GM12864 (cell line): ENCODE measurements at regions not wholly inside any gene's neighbourhood (a gene's known extent, or its start where the extent isn't known, plus 50 kb on each side); places are given as distances from the start of the nearest gene placed in this dataset.

Source experiments
- DNase-seq: peaks from one replicate; pipeline ENCODE4 v3.0.0-alpha.2; 2011; ENCODE audit warnings: low read depth
- H3K4me3 ChIP-seq: 2 replicates; pipeline ENCODE4 v1.5.1; 2011; ENCODE audit warnings: mild to moderate bottlenecking, low read depth, low read length, control low read depth
- CTCF ChIP-seq: IDR thresholded peaks from 2 replicates; pipeline ENCODE4 v1.5.1; 2011; ENCODE audit warnings: low read depth, mild to moderate bottlenecking, moderate library complexity, low read length, control low read depth, inconsistent platforms; ENCODE audit errors: missing control alignments

- H3K4me3 ChIP-seq: no peak overlapping the region
- no peak for DNase-seq
- no peak for TF ChIP-seq CTCF
These were observed 295.1 kb downstream of the GRIN2B start for GRCh38 chr12:13686260-13686659.

- no peak for DNase-seq
- no peak for TF ChIP-seq CTCF
- no peak overlapping the region for H3K4me3 ChIP-seq
These were observed 300.5 kb downstream of the GRIN2B start for GRCh38 chr12:13680916-13681315.

- no peak overlapping the region for H3K4me3 ChIP-seq
- no peak for DNase-seq
- TF ChIP-seq CTCF: no peak
These were observed 304.5 kb downstream of the GRIN2B start for GRCh38 chr12:13676880-13677279.

- no peak overlapping the region for H3K4me3 ChIP-seq
These were observed 311.0 kb downstream of the GRIN2B start for GRCh38 chr12:13670285-13670866.

GRCh38 chr12:13668880-13669279, 312.5 kb downstream of the GRIN2B start:
- DNase-seq: no peak
- H3K4me3 ChIP-seq: no peak overlapping the region
- no peak for TF ChIP-seq CTCF

More at GRCh38 chr12:13670285-13670866, 311.0 kb downstream of the GRIN2B start:
- no peak for DNase-seq
- no peak for TF ChIP-seq CTCF

- DNase-seq: no peak
- H3K4me3 ChIP-seq: no peak overlapping the region
- peak; percentile 18 for TF ChIP-seq CTCF
These were observed 314.6 kb downstream of the GRIN2B start for GRCh38 chr12:13666806-13667205.

GRCh38 chr12:13661005-13661887, 320.2 kb downstream of the GRIN2B start:
- peak; percentile 89 for TF ChIP-seq CTCF
- H3K4me3 ChIP-seq: no peak overlapping the region
- DNase-seq: no peak
